ENCODE measurements at regions not wholly inside any gene's neighbourhood (a gene's known extent, or its start where the extent isn't known, plus 50 kb on each side); places are given as distances from the start of the nearest gene placed in this dataset.
A peak's percentile ranks its signal among the peaks of the same experiment; 100 is the strongest.

DNA sequence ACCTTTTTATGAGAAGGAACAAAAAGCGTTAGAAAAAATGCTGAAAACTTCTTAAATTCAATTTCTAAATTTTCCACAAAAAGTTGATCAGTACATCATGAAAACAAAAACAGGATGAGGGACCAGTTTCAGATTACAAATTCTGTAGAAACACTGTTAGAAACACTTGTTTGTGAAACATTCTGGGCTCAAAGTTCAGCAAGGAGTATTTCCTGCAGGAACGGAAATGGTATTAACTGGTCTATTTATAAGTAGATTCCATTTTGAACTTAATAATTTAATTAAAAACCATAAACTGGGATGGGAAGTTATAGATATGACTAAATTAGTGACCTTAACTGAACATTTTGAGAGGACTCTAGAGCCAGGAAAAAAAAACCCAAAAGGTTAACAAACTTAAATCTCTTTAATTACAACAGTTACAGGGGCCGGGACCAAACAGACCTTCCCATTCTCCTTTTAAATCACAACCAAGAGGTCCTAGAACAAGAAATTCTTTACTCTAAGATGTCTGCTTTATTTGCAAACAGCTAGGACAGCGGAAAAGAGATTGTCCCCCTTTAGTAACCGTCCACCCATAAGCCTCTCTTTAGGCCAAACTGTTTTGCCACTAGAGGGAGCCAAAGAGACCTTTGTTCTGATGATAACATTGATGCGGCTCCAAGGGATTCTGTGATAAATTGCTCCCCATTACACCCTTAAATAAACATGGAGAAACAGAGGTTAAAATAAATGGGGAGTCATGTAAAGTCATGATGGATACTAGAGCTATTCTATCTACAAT lies 69.0 kb upstream of the RERGL start:
- H3K27ac ChIP-seq (ENCODE audit: low read depth), result no peak overlapping the region
- peaks cover 5% of the 10 kb centered on the region; the same call in 1 of the 2 replicates for H3K36me3 ChIP-seq (ENCODE audit: insufficient read depth)
- Mint-ChIP-seq H3K27ac (no peak overlapping the region), H3K9me3 (peaks cover 31% of the 10 kb centered on the region), H3K27me3 (ENCODE audit: insufficient read depth, low read depth, poor library complexity) (no peaks in the 10 kb centered on the region), H3K4me1 (peaks cover 7% of the 10 kb centered on the region), H3K4me3 (no peak overlapping the region), H3K36me3 (ENCODE audit: low read depth) (peaks cover 26% of the 10 kb centered on the region; the same call in 2 of the 3 replicates)
- no peak overlapping the region for H3K4me3 ChIP-seq
- H3K4me2 ChIP-seq, result no peak overlapping the region
- no peak overlapping the region for H2AFZ ChIP-seq
- no peaks in the 10 kb centered on the region for H3K27me3 ChIP-seq (ENCODE audit: insufficient read depth)
- no peaks in the 10 kb centered on the region for H3F3A ChIP-seq (replicated peaks; ENCODE audit: low read depth)
- peak; percentile 87 for DNase-seq (ENCODE audit: low spot score)
- H4K20me1 ChIP-seq (replicated peaks; ENCODE audit: insufficient read depth), result no peaks in the 10 kb centered on the region
- no peaks in the 10 kb centered on the region; the same call in 1 of the 2 replicates for H3K9me2 ChIP-seq (ENCODE audit: insufficient read depth)
- H3K79me2 ChIP-seq (replicated peaks; ENCODE audit: insufficient read depth), result no peaks in the 10 kb centered on the region
- peak; percentile 78 for ATAC-seq
- peak; percentile 77 to 97 for TF ChIP-seq CTCF (conservative IDR thresholded peaks at IDR 0.05; ENCODE audit: low read depth in 2 of 2)
- no peak for TF ChIP-seq JUNB (IDR thresholded peaks at IDR 0.05; ENCODE audit: unreplicated experiment)
- no peak for TF ChIP-seq ETS1 (IDR thresholded peaks at IDR 0.05)
- TF ChIP-seq ZNF331 (CRISPR knock-in tag; IDR thresholded peaks at IDR 0.05; ENCODE audit: low read depth), result no peak
- H3K4me1 ChIP-seq (ENCODE audit: insufficient read depth), result 0 out of 2 replicates have a peak, but pooled peaks cover 4% of the 10 kb centered on the region

DNA sequence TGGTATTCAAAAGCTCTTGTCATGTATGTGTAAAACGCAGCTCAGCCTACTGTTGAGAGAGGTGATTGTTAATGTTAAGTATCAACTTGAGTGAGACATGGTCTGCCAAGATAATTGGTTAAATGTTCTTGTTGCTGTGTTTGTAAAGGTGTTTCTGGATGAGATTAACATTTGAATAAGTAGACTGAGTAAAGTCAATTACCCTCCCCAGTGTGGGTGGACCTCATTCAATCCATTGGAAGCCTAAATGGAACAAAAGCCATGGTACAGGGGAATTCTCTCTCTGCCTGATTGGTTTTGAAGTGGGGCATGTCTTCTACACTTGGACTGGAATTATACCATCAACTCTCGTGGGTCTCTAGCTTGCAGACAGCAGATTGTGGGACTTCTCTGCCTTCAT lies 63.8 kb upstream of the RERGL start:
- Mint-ChIP-seq H3K27ac (no peak overlapping the region), H3K9me3 (peaks cover 29% of the 10 kb centered on the region), H3K36me3 (ENCODE audit: low read depth) (peaks cover 26% of the 10 kb centered on the region; the same call in 2 of the 3 replicates), H3K4me1 (peaks cover 15% of the 10 kb centered on the region), H3K27me3 (ENCODE audit: insufficient read depth, low read depth, poor library complexity) (no peaks in the 10 kb centered on the region), H3K4me3 (no peak overlapping the region)
- Histone ChIP-seq H3K36me3 (ENCODE audit: insufficient read depth) (peaks cover 5% of the 10 kb centered on the region; the same call in 1 of the 2 replicates), H3K4me3 (no peak overlapping the region), H3K4me2 (no peak overlapping the region), H3K27ac (ENCODE audit: low read depth) (no peak overlapping the region), H3K27me3 (ENCODE audit: insufficient read depth) (no peaks in the 10 kb centered on the region), H3K79me2 (replicated peaks; ENCODE audit: insufficient read depth) (no peaks in the 10 kb centered on the region), H3F3A (replicated peaks; ENCODE audit: low read depth) (no peaks in the 10 kb centered on the region), H3K4me1 (ENCODE audit: insufficient read depth) (peaks cover 13% of the 10 kb centered on the region; the same call in 1 of the 2 replicates), H3K9me2 (ENCODE audit: insufficient read depth) (no peaks in the 10 kb centered on the region), H4K20me1 (replicated peaks; ENCODE audit: insufficient read depth) (no peaks in the 10 kb centered on the region), H2AFZ (no peak overlapping the region)
- DNase-seq (ENCODE audit: low spot score) (peak; percentile 56), ATAC-seq (peak; percentile 72)
- TF ChIP-seq EZH2 (IDR thresholded peaks at IDR 0.05; ENCODE audit: low read depth, unreplicated experiment) (no peak), EZH2phosphoT487 (IDR thresholded peaks at IDR 0.05; ENCODE audit: unreplicated experiment) (no peak), JUNB (IDR thresholded peaks at IDR 0.05; ENCODE audit: unreplicated experiment) (no peak), ZNF331 (CRISPR knock-in tag; IDR thresholded peaks at IDR 0.05; ENCODE audit: low read depth) (no peak), NANOG (IDR thresholded peaks at IDR 0.05; ENCODE audit: borderline replicate concordance) (peak; percentile 33; the same call in 1 of the 2 replicates), ZNF114 (CRISPR knock-in tag; IDR thresholded peaks at IDR 0.05) (no peak)
- TF ChIP-seq, protein P1, sequence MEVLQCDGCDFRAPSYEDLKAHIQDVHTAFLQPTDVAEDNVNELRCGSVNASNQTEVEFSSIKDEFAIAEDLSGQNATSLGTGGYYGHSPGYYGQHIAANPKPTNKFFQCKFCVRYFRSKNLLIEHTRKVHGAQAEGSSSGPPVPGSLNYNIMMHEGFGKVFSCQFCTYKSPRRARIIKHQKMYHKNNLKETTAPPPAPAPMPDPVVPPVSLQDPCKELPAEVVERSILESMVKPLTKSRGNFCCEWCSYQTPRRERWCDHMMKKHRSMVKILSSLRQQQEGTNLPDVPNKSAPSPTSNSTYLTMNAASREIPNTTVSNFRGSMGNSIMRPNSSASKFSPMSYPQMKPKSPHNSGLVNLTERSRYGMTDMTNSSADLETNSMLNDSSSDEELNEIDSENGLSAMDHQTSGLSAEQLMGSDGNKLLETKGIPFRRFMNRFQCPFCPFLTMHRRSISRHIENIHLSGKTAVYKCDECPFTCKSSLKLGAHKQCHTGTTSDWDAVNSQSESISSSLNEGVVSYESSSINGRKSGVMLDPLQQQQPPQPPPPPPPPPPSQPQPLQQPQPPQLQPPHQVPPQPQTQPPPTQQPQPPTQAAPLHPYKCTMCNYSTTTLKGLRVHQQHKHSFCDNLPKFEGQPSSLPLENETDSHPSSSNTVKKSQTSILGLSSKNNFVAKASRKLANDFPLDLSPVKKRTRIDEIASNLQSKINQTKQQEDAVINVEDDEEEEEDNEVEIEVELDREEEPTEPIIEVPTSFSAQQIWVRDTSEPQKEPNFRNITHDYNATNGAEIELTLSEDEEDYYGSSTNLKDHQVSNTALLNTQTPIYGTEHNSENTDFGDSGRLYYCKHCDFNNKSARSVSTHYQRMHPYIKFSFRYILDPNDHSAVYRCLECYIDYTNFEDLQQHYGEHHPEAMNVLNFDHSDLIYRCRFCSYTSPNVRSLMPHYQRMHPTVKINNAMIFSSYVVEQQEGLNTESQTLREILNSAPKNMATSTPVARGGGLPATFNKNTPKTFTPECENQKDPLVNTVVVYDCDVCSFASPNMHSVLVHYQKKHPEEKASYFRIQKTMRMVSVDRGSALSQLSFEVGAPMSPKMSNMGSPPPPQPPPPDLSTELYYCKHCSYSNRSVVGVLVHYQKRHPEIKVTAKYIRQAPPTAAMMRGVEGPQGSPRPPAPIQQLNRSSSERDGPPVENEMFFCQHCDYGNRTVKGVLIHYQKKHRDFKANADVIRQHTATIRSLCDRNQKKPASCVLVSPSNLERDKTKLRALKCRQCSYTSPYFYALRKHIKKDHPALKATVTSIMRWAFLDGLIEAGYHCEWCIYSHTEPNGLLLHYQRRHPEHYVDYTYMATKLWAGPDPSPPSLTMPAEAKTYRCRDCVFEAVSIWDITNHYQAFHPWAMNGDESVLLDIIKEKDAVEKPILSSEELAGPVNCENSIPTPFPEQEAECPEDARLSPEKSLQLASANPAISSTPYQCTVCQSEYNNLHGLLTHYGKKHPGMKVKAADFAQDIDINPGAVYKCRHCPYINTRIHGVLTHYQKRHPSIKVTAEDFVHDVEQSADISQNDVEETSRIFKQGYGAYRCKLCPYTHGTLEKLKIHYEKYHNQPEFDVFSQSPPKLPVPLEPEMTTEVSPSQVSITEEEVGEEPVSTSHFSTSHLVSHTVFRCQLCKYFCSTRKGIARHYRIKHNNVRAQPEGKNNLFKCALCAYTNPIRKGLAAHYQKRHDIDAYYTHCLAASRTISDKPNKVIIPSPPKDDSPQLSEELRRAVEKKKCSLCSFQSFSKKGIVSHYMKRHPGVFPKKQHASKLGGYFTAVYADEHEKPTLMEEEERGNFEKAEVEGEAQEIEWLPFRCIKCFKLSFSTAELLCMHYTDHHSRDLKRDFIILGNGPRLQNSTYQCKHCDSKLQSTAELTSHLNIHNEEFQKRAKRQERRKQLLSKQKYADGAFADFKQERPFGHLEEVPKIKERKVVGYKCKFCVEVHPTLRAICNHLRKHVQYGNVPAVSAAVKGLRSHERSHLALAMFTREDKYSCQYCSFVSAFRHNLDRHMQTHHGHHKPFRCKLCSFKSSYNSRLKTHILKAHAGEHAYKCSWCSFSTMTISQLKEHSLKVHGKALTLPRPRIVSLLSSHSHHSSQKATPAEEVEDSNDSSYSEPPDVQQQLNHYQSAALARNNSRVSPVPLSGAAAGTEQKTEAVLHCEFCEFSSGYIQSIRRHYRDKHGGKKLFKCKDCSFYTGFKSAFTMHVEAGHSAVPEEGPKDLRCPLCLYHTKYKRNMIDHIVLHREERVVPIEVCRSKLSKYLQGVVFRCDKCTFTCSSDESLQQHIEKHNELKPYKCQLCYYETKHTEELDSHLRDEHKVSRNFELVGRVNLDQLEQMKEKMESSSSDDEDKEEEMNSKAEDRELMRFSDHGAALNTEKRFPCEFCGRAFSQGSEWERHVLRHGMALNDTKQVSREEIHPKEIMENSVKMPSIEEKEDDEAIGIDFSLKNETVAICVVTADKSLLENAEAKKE (CRISPR knock-in tag; IDR thresholded peaks at IDR 0.05), result peak; percentile 77
